Right cardiac atrium (tissue), 5 donors: ENCODE measurements at regions not wholly inside any gene's neighbourhood (a gene's known extent, or its start where the extent isn't known, plus 50 kb on each side); places are given as distances from the start of the nearest gene placed in this dataset.
A peak's percentile ranks its signal among the peaks of the same experiment; 100 is the strongest.

Source experiments
- ATAC-seq, 2 donors: fragments of 200-7000 bp; cut with Tn5 transposase; one replicate each; pipeline versions ENCODE4 v1.8.0 to v1.9.1; 2020; ENCODE audit warnings: moderate library complexity in 2 of 2, mild to moderate bottlenecking in 1 of 2
- DNase-seq, 3 donors: peaks; one replicate each; pipeline ENCODE4 v3.0.0-alpha.2; 2020
- H3K27ac ChIP-seq: one replicate; pipeline ENCODE4 v1.5.1; 2013; ENCODE audit warnings: mild to moderate bottlenecking, low read length, control low read depth, moderate library complexity
- H3K27me3 ChIP-seq: one replicate; pipeline ENCODE4 v1.6.1; 2013; ENCODE audit not compliant: control insufficient read depth, insufficient read depth
- H3K4me1 ChIP-seq: one replicate; pipeline ENCODE4 v1.6.1; 2013; ENCODE audit warnings: low read length; ENCODE audit not compliant: control insufficient read depth, insufficient read depth
- H3K4me3 ChIP-seq: one replicate; pipeline ENCODE4 v1.5.1; 2013; ENCODE audit warnings: low read length, control low read depth
- H3K9me3 ChIP-seq: one replicate; pipeline ENCODE4 v1.6.1; 2013; ENCODE audit warnings: low read length; ENCODE audit not compliant: control insufficient read depth
- WGBS: extraction: QIAGEN DNeasy Blood & Tissue Kit; methylation state at CpG from one replicate; pipeline ENCODE4 v1.1.7; 2013; 5-methylcytosine and 5-hydroxymethylcytosine counted together
- intact Hi-C, 4 donors: fragments of 100-400 bp; cut with DNase I; formaldehyde crosslinking; loops; one replicate each; pipeline versions ENCODE4 v1.11.0 to v1.14.0; 2022 to 2023
- donor health status: healthy with polysubstance abuse.
- donor health status: DM: no; HTN: yes; CAD: no.
- donor health status: DM: no; HTN: no; CAD: no.
- donor health status: DM: no; HTN: yes; CAD: no; lungs with severe emphysema.
- donor health status: DM: yes; HTN: yes; CAD: no.

DNA sequence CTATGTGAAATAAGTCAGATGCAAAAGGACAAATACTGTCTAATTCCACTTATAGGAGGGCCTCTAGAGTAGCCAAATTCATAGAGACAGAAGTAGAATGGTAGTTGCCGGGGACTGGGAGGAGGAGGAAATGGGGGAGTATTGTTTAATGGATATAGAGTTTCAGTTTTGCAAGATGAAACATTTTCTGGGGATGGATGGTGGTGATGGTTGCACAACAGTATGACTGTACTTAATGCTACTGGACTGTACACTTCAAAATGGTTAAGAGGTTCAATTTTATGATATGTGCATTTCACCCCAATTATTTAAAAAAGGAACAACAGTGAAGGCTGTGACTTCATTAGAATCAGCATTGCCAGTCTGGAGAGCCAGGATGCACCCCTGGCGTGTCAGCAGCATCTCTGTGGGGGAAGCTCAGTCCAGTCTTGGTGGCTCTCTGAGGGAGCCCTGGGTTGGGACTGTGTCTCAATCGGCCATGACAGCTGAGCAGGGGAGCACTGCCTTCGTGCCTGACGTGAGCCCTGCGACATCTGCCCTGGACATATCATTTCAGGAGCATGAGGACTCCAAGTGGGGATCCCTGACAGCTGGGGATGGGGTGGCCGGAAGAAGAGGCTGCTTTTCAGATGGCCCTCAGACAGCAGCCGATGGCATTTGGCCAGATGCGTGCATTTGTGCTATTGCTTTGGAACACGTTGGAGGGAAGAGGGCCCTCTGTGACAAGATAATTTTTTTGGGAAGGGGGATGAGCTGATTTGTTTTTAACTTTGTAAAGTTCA, 130.8 kb upstream of the STC2 start:
- intact Hi-C loops: no loop called here
- 55% methylated on average over 10 of the region's 10 CpGs for WGBS

GRCh38 chr5:173457482-173457881, 129.3 kb upstream of the STC2 start:
- intact Hi-C loops: no loop called here
- peaks cover 4% of the 10 kb centered on the region for H3K4me1 ChIP-seq
- DNase-seq (peak in 2 of 3 donors; percentile 31 to 60), ATAC-seq (peak; percentile 22 to 58)
- no peak overlapping the region for H3K4me3 ChIP-seq
- 33% methylated on average over 5 of the region's 5 CpGs for WGBS
- no peaks in the 10 kb centered on the region for H3K9me3 ChIP-seq
- H3K27ac ChIP-seq: peak overlapping the region; percentile 88
- H3K27me3 ChIP-seq: no peaks in the 10 kb centered on the region

More for the DNA sequence above, 130.8 kb upstream of the STC2 start:
- DNase-seq (peak in 2 of 3 donors; percentile 60 to 62), ATAC-seq (no peak)
- Histone ChIP-seq H3K4me3 (no peak overlapping the region), H3K9me3 (no peaks in the 10 kb centered on the region), H3K27ac (no peak overlapping the region), H3K27me3 (no peaks in the 10 kb centered on the region), H3K4me1 (peaks cover 2% of the 10 kb centered on the region)

DNA sequence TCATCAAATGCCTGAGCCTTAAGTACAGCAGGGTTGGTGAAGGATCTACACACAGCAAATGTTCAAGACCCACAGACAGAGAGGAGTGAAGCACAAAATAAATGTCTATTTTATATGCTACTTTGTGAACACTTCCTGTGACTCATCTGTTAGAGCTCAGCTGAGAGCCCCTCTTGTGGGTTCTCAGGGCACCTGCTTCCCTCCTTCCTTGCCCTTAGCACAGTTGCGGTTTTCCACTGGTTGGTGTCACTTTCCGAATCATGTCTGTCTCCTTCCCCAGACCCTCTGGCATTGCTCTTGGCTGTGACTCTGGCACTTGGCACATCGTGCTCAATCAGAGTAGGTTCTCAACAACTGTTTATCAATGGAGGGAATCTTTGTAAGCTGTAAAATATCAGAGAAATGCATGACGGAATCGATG, 128.5 kb upstream of the STC2 start:
- Histone ChIP-seq H3K27ac (peak overlapping the region; percentile 88), H3K4me1 (peaks cover 4% of the 10 kb centered on the region), H3K27me3 (no peaks in the 10 kb centered on the region), H3K9me3 (no peaks in the 10 kb centered on the region), H3K4me3 (no peak overlapping the region)
- intact Hi-C loops: no loop called here
- WGBS: 58% methylated on average over 5 of the region's 5 CpGs
- DNase-seq (no peak), ATAC-seq (no peak)

- peaks cover 8% of the 10 kb centered on the region for H3K4me1 ChIP-seq
- 86% methylated on average over 4 of the region's 4 CpGs for WGBS
These were observed 128.0 kb upstream of the STC2 start for GRCh38 chr5:173456181-173456580.

DNA sequence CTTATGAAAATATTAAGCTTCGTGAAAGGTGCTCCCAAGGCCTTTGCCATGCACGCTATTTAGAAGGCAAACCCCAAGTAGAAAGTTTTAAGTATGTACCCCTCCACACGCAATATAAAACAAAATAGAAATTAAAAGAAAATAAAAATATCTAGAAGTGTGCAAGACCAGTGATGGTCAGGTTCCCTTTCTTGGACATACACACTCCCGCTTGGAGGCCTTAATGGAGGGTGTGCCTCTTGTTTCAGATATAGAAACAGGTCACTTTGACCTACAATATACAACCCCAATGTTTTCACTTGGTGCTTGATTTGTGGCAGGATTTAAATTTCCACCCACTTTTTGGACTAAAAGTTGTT, 127.4 kb upstream of the STC2 start:
- 78% methylated on average over 4 of the region's 4 CpGs for WGBS
- Histone ChIP-seq H3K4me3 (no peak overlapping the region), H3K27me3 (no peaks in the 10 kb centered on the region), H3K4me1 (peaks cover 11% of the 10 kb centered on the region), H3K9me3 (no peaks in the 10 kb centered on the region), H3K27ac (peak overlapping the region; percentile 33)
- DNase-seq (no peak), ATAC-seq (no peak)
- intact Hi-C loops: no loop called here

More at GRCh38 chr5:173456181-173456580, 128.0 kb upstream of the STC2 start:
- DNase-seq (no peak), ATAC-seq (no peak)
- intact Hi-C loops: no loop called here
- Histone ChIP-seq H3K27ac (no peak overlapping the region), H3K9me3 (no peaks in the 10 kb centered on the region), H3K4me3 (no peak overlapping the region), H3K27me3 (no peaks in the 10 kb centered on the region)

DNA sequence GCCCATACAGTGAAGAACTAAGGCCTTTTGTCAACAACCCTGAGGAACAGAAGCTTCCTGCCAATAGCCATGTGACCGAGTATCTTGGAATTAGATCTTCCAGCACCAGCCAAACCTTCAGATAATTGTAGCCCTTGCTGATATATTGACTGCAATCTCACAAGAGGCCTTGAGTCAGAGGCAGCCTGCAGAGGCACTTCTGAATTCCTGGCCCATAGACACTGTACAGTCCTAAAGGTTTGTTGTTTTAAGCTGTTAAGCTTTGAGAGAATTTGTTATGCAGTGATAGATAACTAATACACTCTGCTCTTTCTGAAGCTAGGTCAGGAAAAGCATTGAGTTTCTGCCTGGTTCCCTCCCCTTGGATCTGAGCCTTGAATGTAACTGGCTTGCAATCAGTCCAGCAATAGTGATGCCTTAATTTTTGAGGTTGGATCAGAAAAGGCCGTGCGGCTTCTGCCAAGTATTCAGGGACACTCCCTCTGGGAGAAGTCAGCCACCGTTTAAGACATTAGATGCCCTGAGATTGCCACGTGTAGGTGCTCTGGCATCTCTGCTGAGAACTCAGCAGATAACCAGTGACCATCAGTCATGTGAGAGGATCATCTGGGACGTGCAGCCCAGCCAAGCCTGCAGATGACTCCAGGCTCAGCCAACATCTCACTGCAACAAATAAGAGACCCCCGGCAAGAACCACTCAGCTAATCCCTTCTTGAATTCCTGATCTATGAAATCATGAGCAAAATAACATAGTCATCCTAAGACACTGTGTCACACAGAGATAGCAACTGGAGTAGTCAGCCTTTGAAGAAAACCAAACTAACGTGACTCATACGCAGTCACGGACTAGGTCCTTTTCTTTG, 126.8 kb upstream of the STC2 start:
- intact Hi-C loops: no loop called here
- DNase-seq (peak; percentile 53 to 80 (median 65)), ATAC-seq (peak; percentile 82 to 84)
- no peaks in the 10 kb centered on the region for H3K27me3 ChIP-seq
- H3K4me1 ChIP-seq: peaks cover 11% of the 10 kb centered on the region
- H3K27ac ChIP-seq: peak overlapping the region; percentile 85
- WGBS: 37% methylated on average over 10 of the region's 10 CpGs
- no peaks in the 10 kb centered on the region for H3K9me3 ChIP-seq
- H3K4me3 ChIP-seq: no peak overlapping the region

DNA sequence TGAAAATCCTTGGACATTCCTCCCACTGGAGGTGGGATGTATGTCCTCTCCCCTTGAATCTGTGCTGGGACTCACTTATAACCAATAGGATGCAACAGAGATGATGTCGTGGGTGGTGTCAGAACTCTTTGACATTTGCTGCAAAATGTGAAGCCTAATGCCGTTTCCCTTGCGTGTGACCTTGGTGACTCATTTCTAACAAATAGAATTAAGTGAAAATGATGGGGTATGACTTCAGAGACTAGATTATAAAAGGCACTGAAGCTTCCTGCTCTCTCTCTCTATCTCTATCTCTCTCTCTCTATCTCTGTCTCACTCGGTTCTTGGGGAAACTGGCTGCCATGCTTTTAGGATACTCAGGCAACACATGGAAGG, 126.1 kb upstream of the STC2 start:
- H3K4me3 ChIP-seq: no peak overlapping the region
- H3K4me1 ChIP-seq: peaks cover 11% of the 10 kb centered on the region
- intact Hi-C loops: no loop called here
- H3K27ac ChIP-seq: peak overlapping the region; percentile 85
- WGBS: 55% methylated on average over 4 of the region's 4 CpGs
- H3K9me3 ChIP-seq: no peaks in the 10 kb centered on the region
- ATAC-seq (peak in 1 of 2 donors; percentile 9), DNase-seq (no peak)
- no peaks in the 10 kb centered on the region for H3K27me3 ChIP-seq

DNA sequence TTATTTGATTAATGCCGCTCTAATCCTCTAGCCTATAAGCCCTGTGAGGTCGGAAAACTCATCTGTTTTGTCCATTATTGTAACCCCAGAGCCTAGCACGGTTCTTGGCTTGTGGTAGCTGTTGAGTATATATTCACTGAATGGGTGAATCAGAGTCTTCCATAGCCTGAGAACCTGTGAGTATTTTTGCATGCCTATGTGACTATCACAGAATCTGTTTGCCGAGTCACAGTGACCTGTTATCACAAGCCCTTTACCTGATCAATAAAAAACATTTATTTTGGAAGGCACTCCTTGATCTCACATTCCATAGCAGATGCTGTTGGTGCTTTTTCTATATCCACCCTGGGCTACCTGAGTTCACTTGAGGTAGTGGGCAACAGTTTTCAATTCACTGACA, 125.0 kb upstream of the STC2 start:
- ATAC-seq (no peak), DNase-seq (no peak)
- Histone ChIP-seq H3K4me1 (peaks cover 11% of the 10 kb centered on the region), H3K27ac (no peak overlapping the region), H3K27me3 (no peaks in the 10 kb centered on the region), H3K9me3 (no peaks in the 10 kb centered on the region), H3K4me3 (no peak overlapping the region)
- intact Hi-C loops: no loop called here
- WGBS: 80% methylated on average over 4 of the region's 4 CpGs

DNA sequence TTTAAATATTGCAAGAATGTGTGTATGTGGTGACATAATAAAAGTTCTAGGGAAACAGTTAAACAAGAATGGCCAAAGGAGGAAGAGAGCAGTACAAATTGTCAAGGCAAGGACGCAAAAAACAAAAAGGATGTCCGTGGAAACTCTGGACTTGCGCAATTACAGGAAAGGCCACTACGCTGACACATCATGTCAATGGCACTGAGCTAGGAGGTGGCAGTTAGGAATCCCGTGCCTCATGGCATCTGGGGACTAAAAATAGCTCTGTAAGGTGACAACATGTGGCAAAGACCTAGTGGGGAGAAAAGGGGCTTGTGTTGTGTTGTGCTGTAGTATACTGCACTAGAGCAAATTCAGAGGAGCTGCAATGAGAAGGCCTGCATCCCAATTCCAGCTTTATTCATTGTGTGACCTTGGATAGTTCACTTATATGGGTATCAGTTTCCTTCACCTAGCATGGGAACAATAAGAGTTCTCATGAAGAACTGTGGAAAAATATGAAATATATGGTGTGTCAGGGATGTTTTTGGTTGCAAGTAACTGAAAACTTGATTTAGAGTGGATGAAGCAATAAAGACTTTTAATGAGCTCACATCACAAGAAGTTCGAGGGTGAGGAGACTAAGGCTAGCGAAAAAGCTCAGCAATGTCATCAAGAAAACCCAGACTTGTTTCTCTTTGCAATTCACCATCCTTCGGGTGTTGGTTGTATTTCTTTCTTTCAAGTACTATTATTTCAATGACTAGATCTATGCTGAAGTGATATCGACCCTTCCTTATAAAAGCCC, 124.1 kb upstream of the STC2 start:
- H3K27ac ChIP-seq: peak overlapping the region; percentile 72
- no peak overlapping the region for H3K4me3 ChIP-seq
- intact Hi-C loops: no loop called here
- H3K4me1 ChIP-seq: peaks cover 9% of the 10 kb centered on the region
- H3K27me3 ChIP-seq: no peaks in the 10 kb centered on the region
- DNase-seq: peak in 2 of 3 donors; percentile 34 to 63
- no peaks in the 10 kb centered on the region for H3K9me3 ChIP-seq
- ATAC-seq: peak; percentile 66 to 68
- 57% methylated on average over 9 of the region's 9 CpGs for WGBS

DNA sequence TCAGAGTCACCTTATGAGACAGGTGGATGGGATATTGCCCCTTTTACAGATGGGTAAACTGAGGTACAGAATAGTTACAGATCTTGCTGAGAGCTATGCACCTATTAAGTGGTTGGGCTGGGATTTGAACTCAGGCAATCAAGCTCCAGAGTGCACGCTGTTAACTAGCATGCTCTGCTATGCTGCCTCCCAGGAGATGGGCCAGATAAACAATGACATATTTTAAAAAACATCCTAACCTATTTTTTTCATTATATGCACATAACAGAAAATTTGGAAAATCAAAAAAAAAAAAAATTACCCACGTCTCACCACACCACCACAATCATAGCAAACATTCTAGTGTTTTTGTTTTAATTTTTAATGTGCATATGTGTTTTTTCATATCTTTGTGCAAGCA, 123.4 kb upstream of the STC2 start:
- H3K27ac ChIP-seq: peak overlapping the region; percentile 60
- H3K4me3 ChIP-seq: no peak overlapping the region
- DNase-seq (no peak), ATAC-seq (no peak)
- intact Hi-C loops: no loop called here
- WGBS: 62% methylated on average over 2 of the region's 2 CpGs
- peaks cover 9% of the 10 kb centered on the region for H3K4me1 ChIP-seq
- H3K27me3 ChIP-seq: no peaks in the 10 kb centered on the region
- H3K9me3 ChIP-seq: no peaks in the 10 kb centered on the region
